Stimulated activated CD4-positive, alpha-beta T cell treated with anti-CD3 and anti-CD28 coated beads, Interleukin-12 subunit alpha, Interleukin-12 subunit beta, amount 100 ng/mL, for 48 hours (primary cell): ENCODE measurements at regions not wholly inside any gene's neighbourhood (a gene's known extent, or its start where the extent isn't known, plus 50 kb on each side); places are given as distances from the start of the nearest gene placed in this dataset.
"Not testable (repeated sequence)": the region's sequence is repeated elsewhere in the genome, so short reads cannot be mapped to it uniquely, and the experiment has no call there.

ENCODE experiments used
- DNase-seq, 3 donors: peaks; one replicate each; pipeline ENCODE4 v3.0.0-alpha.2; 2020; ENCODE audit warnings: low read depth in 2 of 3, low spot score in 1 of 3

DNA sequence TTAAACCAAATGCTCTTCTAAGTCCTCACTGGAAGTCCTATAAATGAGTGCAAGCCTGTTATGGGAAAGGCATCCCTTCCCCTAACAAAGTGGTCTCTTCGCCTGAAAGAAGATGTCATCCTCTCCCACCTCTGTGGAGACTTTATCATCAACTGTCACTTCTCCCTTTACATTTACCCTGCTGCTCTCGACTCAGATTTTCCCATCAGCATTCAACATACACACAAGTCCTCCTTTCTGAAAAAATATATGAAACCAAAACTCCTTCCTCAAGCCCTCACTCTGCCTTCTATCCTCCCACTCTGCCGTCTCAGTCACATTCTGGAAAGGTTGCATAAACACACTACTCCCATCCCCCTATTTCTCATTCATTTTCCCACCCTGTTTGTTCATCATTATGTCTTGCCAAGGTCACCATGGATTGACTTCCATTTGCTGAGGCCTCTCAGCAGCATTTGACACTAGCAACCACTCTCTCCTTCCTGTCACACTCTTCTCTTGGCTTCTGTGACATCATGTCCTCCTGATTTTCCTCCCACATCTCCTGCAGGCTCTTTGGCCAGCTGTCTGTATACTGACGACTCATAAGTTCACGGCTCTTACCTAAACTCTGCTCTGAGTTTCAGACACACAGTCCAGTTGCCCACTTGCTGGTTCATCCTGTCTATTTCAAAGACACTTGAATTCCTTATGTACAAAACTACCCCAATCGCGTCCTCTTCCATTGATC lies 70.3 kb upstream of the SMAD3 start:
- no peak for DNase-seq

DNA sequence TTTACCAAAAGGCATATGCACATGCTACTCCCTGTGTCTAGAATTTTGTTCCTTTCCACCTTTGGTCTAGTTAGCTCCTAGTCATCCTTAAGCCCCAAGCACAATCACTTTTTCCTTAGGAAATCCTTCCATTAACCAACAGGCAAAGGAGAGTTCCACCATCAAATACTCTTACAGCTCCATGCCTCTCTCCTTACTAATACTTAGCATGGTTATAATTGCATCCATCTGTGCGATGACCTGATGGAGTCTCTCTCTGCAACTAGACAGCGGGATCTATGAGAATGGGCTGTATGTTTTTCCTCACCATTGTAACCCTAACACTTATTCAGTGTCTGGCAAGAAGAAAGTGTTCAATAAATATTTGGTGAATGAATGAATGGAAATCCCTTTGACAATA lies 69.3 kb upstream of the SMAD3 start:
- no peak for DNase-seq

DNA sequence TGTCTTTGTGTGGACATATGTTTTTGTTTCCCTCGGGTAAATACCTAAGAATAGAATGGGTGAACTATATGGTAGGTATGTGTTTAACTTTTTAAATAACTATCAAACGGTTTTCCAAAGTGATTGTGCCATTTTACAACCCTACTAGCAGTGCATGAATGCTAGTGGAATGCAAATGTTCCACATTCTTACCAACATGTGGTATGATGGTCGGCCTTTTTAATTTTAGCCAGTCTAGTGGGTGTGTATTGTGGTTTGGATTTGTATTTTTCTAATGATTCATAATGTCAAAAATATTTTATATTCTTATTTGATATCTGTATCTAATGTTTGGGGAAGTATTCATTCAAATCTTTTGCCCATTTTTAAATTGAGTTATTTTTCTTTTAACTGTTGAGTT lies 68.2 kb upstream of the SMAD3 start:
- no peak for DNase-seq

DNA sequence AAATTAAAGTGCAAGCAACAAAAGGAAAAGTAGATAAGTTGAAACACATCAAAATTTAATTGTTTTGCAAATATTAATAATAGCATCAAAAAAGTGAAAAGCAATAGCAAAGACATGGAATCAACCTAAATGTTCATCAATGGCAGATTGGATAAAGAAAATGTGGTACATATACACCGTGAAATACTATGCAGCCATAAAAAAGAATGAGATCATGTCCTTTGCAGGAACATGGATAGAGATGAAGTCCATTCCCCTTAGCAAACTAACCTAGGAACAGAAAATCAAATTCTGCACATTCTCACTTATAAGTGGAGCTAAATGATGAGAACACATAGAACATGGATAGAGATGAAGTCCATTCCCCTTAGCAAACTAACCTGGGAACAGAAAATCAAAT lies 67.2 kb upstream of the SMAD3 start:
- not testable (repeated sequence) for DNase-seq

DNA sequence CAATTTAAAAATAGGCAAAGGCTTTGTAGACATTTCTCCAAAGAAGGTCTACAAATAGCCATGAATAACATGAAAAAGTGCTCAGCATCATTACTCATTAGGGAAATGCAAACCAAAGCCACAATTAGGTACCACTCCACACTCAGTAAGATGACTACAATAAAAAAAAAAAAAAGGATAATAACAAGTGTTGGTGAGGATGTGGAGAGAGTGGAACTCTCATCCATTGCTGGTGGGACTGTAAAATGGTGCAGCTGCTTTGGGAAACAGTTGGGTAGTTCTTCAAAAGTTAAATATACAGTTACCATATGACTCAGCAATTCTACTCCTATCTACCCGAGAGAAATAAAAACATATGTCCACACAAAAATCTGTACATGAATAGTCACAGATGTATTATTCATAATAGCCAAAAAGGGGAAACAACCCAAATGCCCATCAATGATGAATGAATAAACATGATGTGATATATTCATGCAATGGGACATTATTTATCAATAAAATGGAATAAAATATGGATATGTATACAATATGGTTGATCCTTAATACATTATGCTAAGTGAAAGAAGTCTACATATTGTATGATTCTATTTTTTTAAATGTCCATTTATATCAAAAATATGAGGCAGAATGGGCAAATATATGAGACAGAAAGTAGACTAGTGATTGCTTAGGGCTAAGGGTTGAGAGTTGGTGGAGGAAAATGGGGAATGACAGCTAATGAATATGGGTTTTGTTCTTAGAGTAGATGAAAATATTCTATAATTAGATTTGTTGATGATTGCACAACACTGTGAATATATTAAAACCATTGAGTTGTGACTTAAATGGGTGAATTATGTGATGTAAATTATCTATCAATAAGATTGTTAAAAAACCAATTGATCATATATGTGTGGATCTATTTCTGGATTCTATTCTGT lies 66.1 kb upstream of the SMAD3 start:
- no peak for DNase-seq

DNA sequence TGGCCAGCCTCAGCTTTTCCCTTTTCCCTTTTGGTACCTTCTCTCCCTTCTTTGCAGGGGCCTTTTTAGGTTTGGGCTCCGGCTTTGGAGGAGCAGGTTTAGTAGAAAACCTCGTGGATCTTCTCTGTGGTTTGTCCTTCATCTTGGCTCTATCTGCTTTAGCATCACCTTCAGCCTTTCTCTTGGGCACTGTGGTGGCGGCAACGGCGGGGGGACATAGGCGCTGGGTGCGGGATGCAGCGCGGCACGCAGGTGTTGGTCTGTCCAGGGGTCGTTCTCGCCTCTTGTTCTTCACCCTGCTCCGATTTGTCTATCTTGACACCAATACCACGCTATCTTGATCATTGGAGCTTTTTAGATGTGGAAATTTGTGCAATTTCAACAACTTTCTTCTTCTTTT lies 64.5 kb upstream of the SMAD3 start:
- no peak for DNase-seq

DNA sequence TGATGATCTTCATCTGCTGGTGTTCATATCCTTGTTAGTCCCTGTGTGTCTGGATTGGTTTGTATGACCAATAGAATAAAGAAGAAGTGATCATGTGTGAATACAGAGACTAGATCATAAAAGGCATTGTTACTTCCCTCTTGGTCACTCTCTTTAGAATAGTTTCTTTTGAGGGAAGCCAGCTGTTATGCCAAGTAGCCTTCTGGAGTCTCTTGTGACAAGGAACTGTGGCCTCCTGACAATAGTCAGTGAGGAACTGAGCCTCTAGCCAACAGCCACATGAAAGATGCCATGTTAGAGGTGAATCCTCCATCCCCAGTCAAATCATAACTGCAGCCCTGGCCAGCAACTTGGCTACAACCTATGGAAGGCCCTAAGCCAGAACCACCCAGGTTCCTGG lies 63.0 kb upstream of the SMAD3 start:
- DNase-seq = no peak

DNA sequence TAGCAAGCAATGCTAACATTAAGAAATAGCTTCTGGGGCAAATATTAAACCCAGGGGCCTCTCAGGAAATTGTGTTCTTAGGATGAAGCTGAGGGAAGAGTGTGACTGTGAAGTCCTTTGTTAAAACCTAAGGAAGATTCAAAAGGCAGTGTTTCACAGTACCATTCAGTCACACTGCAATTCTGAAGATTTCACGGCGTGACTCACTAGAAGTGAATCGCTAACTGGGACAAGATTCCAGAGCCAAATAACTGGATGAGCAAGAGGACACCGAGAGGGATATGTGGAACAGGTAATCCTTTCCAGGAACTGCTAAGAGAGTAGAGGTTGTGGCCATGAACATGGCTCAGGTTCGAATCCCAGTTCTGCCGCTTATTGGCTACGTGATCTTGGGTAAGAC lies 61.8 kb upstream of the SMAD3 start:
- DNase-seq = no peak

DNA sequence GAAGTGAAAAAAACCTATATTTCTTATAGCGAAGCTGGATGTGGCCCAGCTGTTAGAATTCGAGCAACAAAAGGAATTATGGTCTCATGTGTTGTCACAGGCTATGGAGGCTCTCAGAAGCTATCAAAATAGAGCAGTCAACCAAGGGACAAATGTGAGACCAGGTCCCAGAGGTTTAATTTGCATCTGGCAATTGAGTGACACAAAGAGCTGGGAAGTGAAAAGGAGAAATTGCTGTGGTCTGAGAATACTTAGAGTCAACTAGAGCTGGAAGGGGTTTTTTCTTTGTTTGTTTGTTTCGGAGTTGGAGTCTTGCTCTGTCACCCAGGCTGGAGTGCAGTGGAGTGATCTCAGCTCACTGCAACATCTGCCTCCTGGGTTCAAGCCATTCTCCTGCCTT lies 61.3 kb upstream of the SMAD3 start:
- DNase-seq = no peak

DNA sequence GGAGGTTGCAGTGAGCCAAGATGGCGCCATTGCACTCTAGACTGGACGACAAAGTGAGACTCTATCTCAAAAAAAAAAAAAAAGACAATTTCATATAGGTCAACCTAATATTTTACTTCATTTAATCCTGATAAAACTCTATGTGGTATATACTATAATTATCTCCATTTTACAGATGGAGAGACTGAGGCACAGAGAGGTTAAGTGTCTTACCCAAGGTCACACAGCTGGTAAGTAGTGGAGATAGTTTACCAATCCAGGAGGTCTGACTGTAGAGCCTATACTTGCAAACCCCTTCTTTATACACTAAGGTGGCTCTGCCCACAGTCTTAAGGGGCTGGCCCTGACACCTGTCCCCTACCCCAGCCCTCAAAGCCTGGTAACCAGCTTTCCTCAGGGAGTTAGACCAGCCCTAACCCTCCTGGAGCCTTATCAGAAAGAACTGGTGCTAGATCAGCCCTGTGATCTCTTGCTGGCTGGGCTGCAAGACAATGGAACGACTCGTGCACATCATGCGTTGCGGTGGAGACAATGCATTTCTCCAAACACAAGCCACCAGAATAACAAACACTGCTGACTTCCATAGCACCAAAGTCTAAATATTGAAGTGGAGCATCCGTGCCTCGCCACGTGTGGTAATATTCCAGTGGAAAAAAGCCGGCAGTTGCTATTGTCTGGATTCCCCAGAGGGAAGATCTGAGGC lies 60.0 kb upstream of the SMAD3 start:
- no peak for DNase-seq

DNA sequence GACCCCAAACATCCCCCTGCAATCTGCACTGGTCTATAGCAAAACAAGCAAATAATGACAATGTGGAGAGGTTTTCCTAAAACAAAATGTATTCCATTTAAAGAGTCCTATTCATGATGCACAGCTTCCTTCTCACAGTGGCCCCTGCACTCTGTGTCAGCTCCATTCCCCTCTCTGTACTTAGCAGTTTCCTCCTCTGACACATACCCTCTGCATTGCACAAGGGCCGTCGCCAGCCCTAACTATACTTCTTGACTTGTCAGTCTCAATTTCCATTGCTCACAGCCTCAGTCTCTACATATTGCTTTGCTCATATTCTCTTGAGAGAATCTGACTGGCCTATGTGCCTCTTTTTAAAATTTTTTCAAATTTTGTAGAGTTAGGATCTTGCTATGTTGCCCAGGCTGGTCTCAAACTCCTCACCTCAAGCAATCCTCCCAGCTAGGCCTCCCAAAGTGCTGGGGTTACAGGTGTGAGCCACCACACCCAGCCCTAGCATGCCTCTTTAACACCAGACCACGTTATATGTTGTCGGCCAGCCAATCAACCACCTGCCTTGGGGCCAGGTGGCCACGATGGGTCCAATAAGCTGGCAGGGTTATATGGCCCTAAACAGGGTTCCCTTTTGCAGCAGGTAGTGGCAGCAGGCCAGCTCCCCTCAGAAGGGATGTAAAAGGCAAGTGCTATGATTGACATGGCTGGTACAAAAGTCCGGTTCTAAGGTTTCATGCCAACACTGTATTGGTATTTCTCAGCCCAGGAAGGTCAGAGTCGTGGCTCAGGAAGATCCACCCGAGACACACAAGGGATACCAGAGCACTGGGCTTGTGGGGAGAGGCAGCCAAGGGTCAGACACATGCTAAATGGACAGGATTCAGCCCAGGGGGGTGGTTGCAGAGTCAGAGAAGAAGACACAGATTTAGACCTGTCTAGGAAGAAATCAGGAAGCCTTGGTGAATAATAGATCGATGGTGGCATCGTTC lies 59.0 kb upstream of the SMAD3 start:
- DNase-seq = no peak

DNA sequence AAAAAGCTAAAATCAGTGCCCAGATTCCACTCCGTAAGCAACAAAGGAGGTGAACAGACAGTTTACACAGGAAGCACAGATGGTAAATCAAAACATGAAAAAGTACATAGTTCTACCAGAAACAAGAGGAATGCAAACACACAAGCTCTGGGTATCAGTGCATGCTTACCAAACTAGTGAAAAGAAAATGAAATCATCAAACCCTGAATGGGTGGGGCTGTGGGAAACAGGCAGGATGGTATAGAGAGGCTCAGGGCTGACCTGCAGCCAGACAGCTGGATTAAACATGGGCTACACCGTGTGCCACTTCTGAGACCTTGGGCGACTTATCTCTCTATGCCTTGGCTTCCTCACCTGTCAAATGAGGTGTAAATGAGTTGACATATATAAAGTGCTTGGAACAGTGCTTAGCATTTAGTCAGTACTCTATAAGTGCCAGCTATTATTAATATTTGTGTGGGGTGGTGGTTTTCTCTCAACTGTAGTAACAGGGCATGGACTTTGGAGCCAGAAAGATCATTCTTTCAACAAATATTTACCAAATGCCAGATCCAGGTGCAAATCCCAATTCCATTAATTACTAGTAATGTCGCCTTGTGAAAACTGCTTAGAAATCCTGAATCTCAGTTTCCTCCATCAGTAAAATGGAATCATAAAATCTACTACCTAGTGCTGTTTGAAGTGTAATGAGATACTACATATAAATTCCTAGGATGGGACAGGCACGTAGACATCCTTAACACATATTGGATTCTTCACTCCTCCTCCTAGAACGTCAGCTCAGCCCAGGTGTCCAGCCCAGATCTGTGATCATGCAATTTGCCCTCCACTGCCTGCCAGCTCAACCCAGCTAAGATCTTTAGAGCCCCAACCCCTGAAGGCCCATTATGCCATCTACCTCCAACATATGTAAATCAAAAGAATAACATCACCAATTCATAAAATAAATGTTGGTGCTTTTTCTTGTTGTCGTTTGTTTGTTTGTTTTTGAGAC lies 55.5 kb upstream of the SMAD3 start:
- DNase-seq = no peak

DNA sequence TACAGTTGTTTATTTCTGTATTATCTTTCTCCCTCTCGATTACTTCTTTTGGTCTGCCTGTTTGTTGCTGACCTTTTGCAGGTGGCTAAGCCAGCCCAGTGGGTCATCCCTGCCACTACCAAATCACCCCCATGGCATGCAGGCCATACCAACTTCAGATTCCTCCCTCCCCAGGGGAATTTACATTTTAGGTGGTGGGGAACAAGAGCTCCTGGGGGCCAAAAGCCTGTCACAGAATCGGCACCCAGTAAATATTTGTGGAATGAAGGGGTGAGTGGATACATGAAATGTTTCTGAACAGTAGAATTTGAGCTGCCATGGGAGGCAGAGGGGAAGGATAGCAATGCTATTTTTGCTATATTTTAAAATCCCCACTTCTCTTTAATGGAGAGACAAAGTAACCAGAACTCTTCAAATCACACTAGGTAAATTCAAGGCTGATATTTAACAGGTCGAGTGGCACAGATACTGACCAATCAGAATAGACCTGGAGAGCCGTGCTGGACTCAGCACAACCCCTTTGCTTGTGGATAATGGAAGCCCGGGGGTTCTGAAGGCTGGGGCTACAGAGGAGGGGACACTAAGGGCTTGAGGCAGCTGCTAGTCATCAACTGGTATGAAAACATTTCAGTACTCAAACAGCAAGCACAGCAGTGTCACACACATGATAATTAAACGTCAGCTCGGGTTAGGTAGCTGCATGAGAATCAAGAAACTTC lies 54.3 kb upstream of the SMAD3 start:
- no peak for DNase-seq

DNA sequence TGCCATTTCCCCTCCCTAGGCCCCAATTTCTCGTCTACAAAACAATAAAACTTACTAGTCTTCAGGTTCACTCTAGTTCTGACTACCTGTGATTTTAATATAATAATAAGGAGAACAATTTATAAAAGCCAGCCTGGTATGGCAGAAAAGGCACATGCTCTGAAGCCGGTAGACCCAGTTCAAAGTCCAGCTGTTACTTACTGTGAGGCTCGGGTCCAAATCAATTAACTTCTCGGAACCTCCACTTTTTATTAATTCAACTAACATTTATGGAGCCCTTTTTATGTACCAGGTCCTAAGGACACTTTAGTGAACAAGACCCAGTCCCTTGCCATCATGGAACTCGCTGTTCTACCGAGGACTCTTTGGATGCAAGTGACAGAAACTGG lies 53.8 kb upstream of the SMAD3 start:
- DNase-seq = no peak

DNA sequence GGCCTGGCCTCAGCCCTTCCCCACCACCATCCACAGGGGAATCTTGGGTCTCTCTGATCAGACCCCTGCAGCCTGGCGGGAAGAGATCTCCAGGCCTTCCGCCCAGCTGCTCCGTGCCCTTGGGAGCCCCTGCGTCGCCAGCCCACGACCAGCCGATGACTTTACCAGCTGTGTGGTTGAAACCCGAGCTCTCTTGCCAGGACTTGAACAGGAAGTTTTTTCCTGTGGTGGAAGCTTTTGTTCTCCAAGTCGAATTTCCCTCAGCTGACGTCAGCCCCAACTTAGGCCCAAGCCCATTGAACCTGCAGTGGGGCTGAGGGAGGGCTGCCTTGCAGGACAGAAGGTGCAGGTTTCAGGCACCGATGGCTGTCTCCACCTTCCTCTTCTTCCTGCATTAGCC lies 51.7 kb upstream of the SMAD3 start:
- DNase-seq = no peak
